GM19035 (cell line): ENCODE measurements at regions not wholly inside any gene's neighbourhood (a gene's known extent, or its start where the extent isn't known, plus 50 kb on each side); places are given as distances from the start of the nearest gene placed in this dataset.
"Not testable (repeated sequence)": the region's sequence is repeated elsewhere in the genome, so short reads cannot be mapped to it uniquely, and the experiment has no call there.

Experiments used
- ATAC-seq: cut with Tn5 transposase; IDR thresholded peaks from one replicate; pipeline ENCODE4 v1.9.1; 2021; ENCODE audit not compliant: unreplicated experiment

DNA sequence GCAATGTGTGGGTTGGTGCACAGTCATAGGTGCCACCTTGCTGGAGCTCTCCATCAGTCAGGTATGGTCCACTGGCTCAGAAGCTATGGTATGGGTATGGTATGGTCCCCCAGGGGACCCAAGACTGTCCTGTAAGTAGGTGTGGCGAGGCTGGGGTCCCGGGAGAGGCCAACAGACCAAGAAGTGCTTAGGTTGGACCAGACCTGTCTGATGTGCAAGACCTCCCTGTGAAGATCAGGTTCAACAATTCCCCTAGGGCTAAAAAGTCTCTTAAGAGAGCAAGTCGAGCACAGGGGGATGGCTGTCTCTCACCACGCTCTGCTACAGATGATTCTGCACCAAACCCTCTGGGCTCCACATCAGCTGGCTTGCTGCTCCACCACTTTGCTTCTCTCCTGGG lies 1145.0 kb downstream of the RPA4 start:
- ATAC-seq = no peak

DNA sequence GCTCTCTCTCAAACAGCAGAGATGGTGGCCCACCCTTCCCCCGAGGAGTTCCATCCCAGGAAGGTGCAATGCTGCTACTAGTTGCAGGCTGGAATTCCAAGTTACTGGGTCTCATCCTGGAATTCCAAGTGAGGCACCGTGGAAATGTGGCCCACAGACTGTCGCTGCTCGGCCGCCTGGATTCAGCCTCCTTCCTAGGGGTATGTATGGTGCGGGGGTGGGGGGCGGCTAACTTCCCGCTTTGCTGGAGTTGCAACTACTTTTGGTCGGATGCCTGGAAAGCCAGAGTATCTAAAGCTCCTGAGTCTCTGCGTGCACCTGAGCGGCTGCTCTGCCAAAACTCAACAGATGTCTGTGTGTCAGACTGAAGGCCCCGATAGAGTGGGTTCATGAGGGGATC lies 1146.2 kb downstream of the RPA4 start:
- no peak for ATAC-seq

DNA sequence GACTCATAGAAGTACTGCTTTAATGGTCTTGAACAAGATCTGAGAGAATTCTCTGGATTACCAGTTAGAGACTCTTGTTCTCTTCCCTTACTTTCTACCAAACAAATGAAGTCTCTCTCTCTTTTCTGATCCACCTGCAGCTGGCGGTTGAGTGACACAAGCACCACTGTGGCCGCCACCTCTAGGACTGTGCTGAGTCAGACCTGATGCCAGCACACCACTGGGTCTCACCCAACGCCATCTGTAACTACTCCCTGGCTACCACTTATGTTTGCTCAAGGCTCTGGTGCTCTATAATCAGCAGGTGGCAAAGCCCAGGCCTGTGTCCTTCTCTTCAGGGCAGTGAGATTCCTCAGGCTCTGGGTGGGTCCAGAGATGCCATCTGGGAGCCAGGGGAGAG lies 1173.5 kb downstream of the RPA4 start:
- ATAC-seq = no peak

- no peak for ATAC-seq
These were observed 1181.4 kb downstream of the RPA4 start for GRCh38 chrX:98065151-98065550.

DNA sequence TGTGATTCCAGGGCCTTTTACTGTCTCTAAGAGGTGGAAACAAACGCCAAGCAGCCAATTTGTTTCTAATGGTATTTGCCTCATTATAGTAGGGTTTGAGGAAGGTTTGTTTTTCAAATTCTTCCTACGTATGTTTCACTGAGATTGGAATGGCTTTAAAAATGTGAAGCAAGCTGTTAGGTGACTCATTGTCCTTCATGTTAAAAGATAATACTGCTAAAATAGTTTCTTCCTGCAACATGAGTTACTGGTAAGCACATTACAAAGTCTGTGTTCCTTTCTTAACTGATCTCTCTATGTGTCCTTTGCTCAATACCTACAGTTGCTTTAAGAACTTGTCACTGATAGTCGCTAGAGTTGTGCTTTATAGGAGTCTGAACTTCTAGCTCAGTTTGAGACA lies 1183.9 kb downstream of the RPA4 start:
- no peak for ATAC-seq

DNA sequence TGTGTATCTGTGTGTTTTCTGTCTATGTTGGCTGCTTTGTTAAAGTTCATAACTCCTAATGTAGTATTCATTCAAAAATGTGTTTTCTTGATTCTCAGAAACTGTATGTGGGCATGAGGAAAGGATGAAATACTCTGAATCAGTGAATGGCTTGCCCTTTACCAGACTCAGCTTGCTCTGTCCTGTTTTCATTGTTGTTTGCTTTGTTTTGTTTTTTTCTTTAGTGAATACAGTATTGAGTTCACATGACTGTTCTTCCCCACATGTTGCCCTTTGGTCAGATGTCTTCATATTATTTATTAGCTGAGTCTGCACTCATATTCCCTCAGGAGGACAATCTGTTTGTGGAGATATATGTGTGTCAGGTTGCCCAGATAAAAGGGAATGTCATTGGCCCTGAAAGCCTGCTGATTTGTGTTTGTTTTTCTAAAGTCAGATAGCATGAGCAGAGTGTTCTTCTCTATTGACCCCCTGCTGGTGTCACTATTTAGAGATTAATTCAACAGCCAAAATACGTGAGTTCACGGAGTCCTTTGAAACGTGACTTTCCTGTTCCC lies 1184.4 kb downstream of the RPA4 start:
- ATAC-seq = no peak

GRCh38 chrX:98071331-98071730 lies 1187.6 kb downstream of the RPA4 start:
- ATAC-seq = no peak

- no peak for ATAC-seq
These were observed 1193.7 kb downstream of the RPA4 start for GRCh38 chrX:98077440-98077839.

- ATAC-seq = no peak
These were observed 1228.0 kb downstream of the RPA4 start for GRCh38 chrX:98111684-98112083.

- no peak for ATAC-seq
These were observed 1230.3 kb downstream of the RPA4 start for GRCh38 chrX:98114021-98114420.

DNA sequence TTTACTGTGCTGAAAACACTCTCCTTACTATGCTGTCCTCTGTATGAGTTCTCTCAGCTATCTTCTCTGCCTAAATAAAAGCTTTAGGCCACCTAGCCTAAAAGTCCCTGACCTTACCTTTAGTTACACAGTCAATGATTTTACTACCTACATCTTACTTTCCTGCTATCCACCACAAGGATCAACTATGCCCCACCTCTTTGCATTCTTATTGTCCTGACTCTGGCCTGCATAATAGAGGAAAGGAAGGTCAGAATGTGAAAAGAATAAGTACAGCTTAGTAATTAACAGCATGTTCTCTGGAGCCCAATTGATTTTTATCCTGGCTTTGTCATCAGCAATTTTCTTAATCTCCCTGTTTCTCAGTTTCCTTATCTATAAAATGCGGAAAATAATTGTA lies 1257.8 kb downstream of the RPA4 start:
- no peak for ATAC-seq

DNA sequence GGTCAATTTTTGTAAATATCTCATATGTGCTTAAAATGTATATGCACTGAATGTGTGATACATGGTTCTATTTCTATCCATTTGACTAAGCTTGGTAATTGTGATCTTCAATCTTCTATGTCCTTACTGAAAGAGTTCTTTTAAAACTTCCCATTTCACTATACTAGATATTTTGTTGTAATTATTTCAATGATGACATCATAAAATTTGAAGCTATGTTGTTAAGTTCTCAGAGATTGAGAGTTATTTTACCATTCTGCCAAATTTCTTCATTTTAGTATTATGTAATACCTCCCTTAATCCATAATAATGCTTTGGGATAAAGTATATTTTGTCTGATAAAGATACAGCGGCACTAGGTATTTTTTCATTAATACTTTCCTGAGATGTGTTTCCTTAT lies 1307.3 kb downstream of the RPA4 start:
- no peak for ATAC-seq

GRCh38 chrX:98194036-98194435 lies 1310.3 kb downstream of the RPA4 start:
- ATAC-seq = no peak

- no peak for ATAC-seq
These were observed 1320.1 kb downstream of the RPA4 start for GRCh38 chrX:98203800-98204199.

DNA sequence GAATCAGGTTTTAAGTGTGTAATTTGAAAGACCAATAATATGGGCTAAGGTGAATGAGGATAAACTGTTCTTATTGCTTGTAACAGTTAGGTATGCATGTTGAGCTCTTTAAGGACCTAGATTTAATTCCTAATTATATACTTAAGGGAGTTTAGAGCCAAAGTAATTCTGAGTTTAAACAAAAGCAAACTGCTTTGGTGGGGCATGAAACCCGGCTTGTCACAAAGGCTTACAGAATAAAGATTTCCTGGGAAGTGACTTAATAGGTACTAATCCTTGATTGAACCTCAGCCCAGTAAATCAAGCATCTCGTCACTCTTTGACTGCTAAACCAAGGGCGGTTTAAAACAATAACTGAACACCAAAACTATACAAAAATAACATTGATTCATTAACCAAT lies 1324.2 kb downstream of the RPA4 start:
- ATAC-seq = no peak

DNA sequence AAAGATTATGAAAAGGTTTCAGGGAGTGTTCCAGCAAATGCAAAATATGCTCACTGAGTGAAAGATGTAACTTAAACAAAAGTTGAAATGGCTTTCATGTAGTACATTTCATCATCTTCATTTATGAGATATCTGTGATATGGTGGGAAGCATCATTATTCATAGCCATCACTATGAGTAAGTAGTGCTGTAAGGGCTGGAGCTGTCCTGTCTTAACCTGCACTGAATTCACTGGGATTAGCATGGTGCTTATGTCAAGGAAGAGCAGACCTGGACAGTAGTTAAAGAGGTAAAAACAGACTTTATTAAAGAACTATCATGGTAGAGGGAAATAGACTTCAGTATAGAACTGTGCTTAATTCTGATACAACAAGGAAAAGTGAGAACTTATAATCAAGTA lies 1347.3 kb downstream of the RPA4 start:
- ATAC-seq = no peak

- ATAC-seq = not testable (repeated sequence)
These were observed 1356.4 kb downstream of the RPA4 start for GRCh38 chrX:98240061-98240460.

- no peak for ATAC-seq
These were observed 1379.4 kb downstream of the RPA4 start for GRCh38 chrX:98263135-98263534.

DNA sequence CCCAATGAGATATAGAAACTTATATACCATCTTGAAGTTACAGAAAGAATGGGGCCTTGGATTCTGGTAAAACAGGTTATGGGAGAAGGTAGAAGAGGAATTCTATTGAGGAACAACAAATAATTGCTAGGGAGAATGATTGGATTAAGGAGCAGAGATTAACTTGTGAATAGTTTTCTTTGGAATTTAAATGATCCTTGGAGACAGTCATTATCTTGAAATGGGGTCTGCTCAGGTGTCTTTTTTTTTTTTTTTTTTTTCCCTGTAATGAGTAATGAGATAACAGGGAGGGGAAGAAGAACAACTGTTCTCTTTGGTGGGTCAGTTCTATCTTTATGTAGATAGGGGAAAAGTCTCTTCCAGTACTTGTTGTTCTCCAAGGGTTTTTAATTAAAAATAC lies 1406.0 kb downstream of the RPA4 start:
- no peak for ATAC-seq

GRCh38 chrX:98294310-98294709 lies 1410.6 kb downstream of the RPA4 start:
- no peak for ATAC-seq

- ATAC-seq = no peak
These were observed 1412.4 kb downstream of the RPA4 start for GRCh38 chrX:98296129-98296528.

DNA sequence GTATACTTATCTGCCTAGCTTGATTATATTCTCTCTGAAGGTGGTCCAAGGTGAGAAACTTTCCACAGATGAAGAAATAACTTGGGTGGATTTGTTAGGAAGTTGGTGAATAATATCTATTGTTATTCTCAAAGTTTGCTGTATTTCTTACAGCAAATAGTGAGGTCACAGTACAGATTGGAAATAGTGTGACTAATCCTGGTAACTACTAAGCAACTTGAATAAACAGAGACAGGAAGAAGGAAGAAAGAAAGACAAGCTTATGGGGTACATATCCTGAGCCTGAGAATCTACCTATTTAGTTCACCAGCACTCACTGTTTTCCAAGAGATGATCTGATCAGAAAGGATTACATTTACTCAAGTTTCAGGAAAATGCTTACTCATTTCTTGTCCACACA lies 1416.1 kb downstream of the RPA4 start:
- ATAC-seq = no peak

GRCh38 chrX:98300536-98300935 lies 1416.8 kb downstream of the RPA4 start:
- not testable (repeated sequence) for ATAC-seq

GRCh38 chrX:98331407-98331806 lies 1447.7 kb downstream of the RPA4 start:
- ATAC-seq = no peak
